Glutamatergic neuron (in vitro differentiated cells): ENCODE measurements at regions not wholly inside any gene's neighbourhood (a gene's known extent, or its start where the extent isn't known, plus 50 kb on each side); places are given as distances from the start of the nearest gene placed in this dataset.

Experiments
- DNase-seq: peaks from one replicate; pipeline ENCODE4 v3.0.0; 2022
- H3K27ac Mint-ChIP-seq: one replicate; pipeline ENCODE4 v1.8.0; 2020; ENCODE audit warnings: mild to moderate bottlenecking, mixed read lengths, inconsistent platforms; ENCODE audit not compliant: unreplicated experiment
- H3K27me3 Mint-ChIP-seq: one replicate; pipeline ENCODE4 v1.8.0; 2020; ENCODE audit warnings: mild to moderate bottlenecking, moderate library complexity, mixed read lengths, inconsistent platforms; ENCODE audit not compliant: unreplicated experiment
- H3K36me3 Mint-ChIP-seq: one replicate; pipeline ENCODE4 v1.8.0; 2020; ENCODE audit warnings: mild to moderate bottlenecking, mixed read lengths, inconsistent platforms; ENCODE audit not compliant: unreplicated experiment
- H3K4me1 Mint-ChIP-seq: one replicate; pipeline ENCODE4 v1.8.0; 2020; ENCODE audit warnings: mild to moderate bottlenecking, low read depth, mixed read lengths, inconsistent platforms; ENCODE audit not compliant: unreplicated experiment
- H3K4me3 Mint-ChIP-seq: one replicate; pipeline ENCODE4 v1.8.0; 2020; ENCODE audit warnings: mild to moderate bottlenecking, mixed read lengths, inconsistent platforms; ENCODE audit not compliant: unreplicated experiment
- H3K9me3 Mint-ChIP-seq: one replicate; pipeline ENCODE4 v1.8.0; 2020; ENCODE audit warnings: mild to moderate bottlenecking, moderate library complexity, mixed read lengths, inconsistent platforms; ENCODE audit not compliant: unreplicated experiment
- CTCF ChIP-seq: fragments of 200-600 bp; sonication (generic); IDR thresholded peaks from one replicate; pipeline ENCODE4 v1.5.0; 2021; ENCODE audit not compliant: partially characterized antibody, unreplicated experiment

DNA sequence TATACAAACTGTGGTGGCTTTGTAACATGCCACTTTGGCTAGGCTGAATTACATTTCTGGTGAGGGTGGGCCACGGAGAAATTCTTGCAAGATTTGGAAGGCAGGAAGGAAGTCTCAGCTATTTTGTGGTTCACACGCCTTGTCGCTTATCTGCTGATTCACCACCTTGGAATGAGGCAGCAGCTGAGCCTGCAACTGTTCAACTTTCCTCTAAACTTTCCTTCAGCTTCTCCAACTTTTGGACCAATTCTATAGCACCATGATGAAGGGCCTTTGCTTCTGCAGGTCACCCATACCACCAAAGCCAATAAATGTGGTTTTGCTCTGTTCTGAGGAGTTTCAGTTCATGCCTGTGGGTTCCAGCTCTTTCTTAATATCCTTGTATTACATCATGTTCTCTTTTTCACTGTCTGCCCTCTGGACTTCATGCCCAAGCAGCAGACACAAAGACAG is 337.6 kb upstream of the SNX7 start:
- Mint-ChIP-seq H3K27me3 (no peaks in the 10 kb centered on the region), H3K9me3 (peaks cover 2% of the 10 kb centered on the region), H3K27ac (no peak overlapping the region), H3K4me1 (no peaks in the 10 kb centered on the region), H3K36me3 (no peaks in the 10 kb centered on the region), H3K4me3 (no peak overlapping the region)
- no peak for DNase-seq
- no peak for TF ChIP-seq CTCF

- H3K4me1 Mint-ChIP-seq = no peaks in the 10 kb centered on the region
- H3K27ac Mint-ChIP-seq = no peak overlapping the region
- H3K36me3 Mint-ChIP-seq = no peaks in the 10 kb centered on the region
- no peak overlapping the region for H3K4me3 Mint-ChIP-seq
- no peak for DNase-seq
- no peaks in the 10 kb centered on the region for H3K9me3 Mint-ChIP-seq
- TF ChIP-seq CTCF = no peak
- H3K27me3 Mint-ChIP-seq = no peaks in the 10 kb centered on the region
These were observed 338.1 kb upstream of the SNX7 start for GRCh38 chr1:98323388-98323787.

DNA sequence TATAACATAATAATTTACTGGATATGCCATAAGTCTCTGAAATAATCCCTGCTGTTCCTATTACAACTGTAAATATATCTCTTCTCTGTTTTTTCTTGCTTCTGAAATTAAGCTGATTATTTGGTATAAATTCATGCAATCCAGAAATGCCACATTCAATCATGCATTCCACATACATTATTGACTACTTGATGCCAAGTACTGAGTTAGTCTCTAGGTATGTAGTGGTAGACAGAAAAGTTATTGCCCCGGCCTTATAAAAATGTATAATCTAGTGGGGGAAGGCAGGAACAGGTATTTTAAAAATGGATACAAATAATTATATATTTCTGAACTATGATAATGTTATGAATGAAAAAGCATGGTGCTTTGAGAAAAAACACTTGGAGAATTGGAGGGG is 338.6 kb upstream of the SNX7 start:
- no peak for TF ChIP-seq CTCF
- no peaks in the 10 kb centered on the region for H3K36me3 Mint-ChIP-seq
- no peaks in the 10 kb centered on the region for H3K9me3 Mint-ChIP-seq
- no peaks in the 10 kb centered on the region for H3K27me3 Mint-ChIP-seq
- no peak for DNase-seq
- no peak overlapping the region for H3K4me3 Mint-ChIP-seq
- H3K27ac Mint-ChIP-seq = no peak overlapping the region
- no peaks in the 10 kb centered on the region for H3K4me1 Mint-ChIP-seq

GRCh38 chr1:98322086-98322485 is 339.4 kb upstream of the SNX7 start:
- H3K36me3 Mint-ChIP-seq = no peaks in the 10 kb centered on the region
- DNase-seq = no peak
- H3K27ac Mint-ChIP-seq = no peak overlapping the region
- no peaks in the 10 kb centered on the region for H3K9me3 Mint-ChIP-seq
- no peak for TF ChIP-seq CTCF
- no peaks in the 10 kb centered on the region for H3K27me3 Mint-ChIP-seq
- H3K4me1 Mint-ChIP-seq = no peaks in the 10 kb centered on the region
- no peak overlapping the region for H3K4me3 Mint-ChIP-seq

DNA sequence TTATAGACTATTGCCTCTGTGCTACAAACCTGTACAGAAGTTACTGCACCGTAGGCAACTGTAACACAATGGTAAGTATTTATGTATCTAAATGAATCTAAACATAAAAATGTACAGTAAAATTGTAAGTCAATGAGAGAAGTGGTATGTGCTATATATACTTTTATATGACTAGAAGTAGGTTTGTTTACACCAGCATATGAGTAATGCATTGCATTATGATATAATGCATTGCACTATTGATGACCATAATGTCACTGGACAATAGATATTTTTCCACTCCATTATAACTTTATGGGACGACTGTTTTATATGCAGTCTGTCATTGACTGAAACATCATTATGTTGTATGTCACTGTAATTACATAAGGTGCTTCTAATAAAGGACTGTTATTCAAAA is 340.3 kb upstream of the SNX7 start:
- TF ChIP-seq CTCF = no peak
- no peaks in the 10 kb centered on the region for H3K27me3 Mint-ChIP-seq
- no peak overlapping the region for H3K4me3 Mint-ChIP-seq
- no peaks in the 10 kb centered on the region for H3K9me3 Mint-ChIP-seq
- no peaks in the 10 kb centered on the region for H3K36me3 Mint-ChIP-seq
- H3K27ac Mint-ChIP-seq = no peak overlapping the region
- no peak for DNase-seq
- no peaks in the 10 kb centered on the region for H3K4me1 Mint-ChIP-seq
